CD4-positive, alpha-beta T cell (primary cell): ENCODE measurements at regions not wholly inside any gene's neighbourhood (a gene's known extent, or its start where the extent isn't known, plus 50 kb on each side); places are given as distances from the start of the nearest gene placed in this dataset.

ENCODE experiments used
- ATAC-seq: fragments of 200-7000 bp; cut with Tn5 transposase; one replicate; pipeline ENCODE4 v1.10.0; 2022; ENCODE audit warnings: mild to moderate bottlenecking; ENCODE audit not compliant: poor library complexity
- CTCF ChIA-PET: fragments of 350-600 bp; sonication (Branson Sonifier 250); formaldehyde crosslinking; loops from one replicate; lab custom pipeline; 2021; ENCODE audit warnings: antibody characterized with exemption, inconsistent platforms; lab: Charles Lee
- POLR2A ChIA-PET: fragments of 350-600 bp; sonication (Branson Sonifier 250); formaldehyde crosslinking; loops from one replicate; lab custom pipeline; 2021; ENCODE audit warnings: antibody characterized with exemption, inconsistent platforms; lab: Charles Lee
- DNase-seq, 14 experiments: peaks; one replicate each; pipeline ENCODE4 v3.0.0-alpha.2; 2013 to 2020; ENCODE audit warnings: mixed read lengths in 2 of 14
- H3K27ac ChIP-seq, 2 donors: one replicate each; pipeline versions ENCODE4 v1.5.1 to v1.7.0; 2013; ENCODE audit warnings: low read length in 2 of 2, low read depth in 1 of 2, mild to moderate bottlenecking in 1 of 2
- H3K27me3 ChIP-seq, 2 experiments: 1 replicate in 1 of 2; 2 replicates in 1 of 2; pipeline versions ENCODE4 v1.6.1 to v1.7.0; 2013; ENCODE audit warnings: low read length in 2 of 2, control low read depth in 1 of 2, mild to moderate bottlenecking in 1 of 2, moderate library complexity in 1 of 2; ENCODE audit not compliant: insufficient read depth in 2 of 2, control insufficient read depth in 1 of 2
- H3K36me3 ChIP-seq: one replicate; pipeline ENCODE4 v1.6.1; 2013; ENCODE audit warnings: low read length, control low read depth; ENCODE audit not compliant: insufficient read depth
- H3K4me1 ChIP-seq: one replicate; pipeline ENCODE4 v1.6.1; 2013; ENCODE audit warnings: low read length, control low read depth; ENCODE audit not compliant: insufficient read depth
- H3K4me3 ChIP-seq: one replicate; pipeline ENCODE4 v1.5.1; 2013; ENCODE audit warnings: mild to moderate bottlenecking, low read length, moderate library complexity
- H3K9me3 ChIP-seq, 2 experiments: 1 replicate in 1 of 2; 2 replicates in 1 of 2; pipeline versions ENCODE4 v1.6.1 to v1.7.0; 2013; ENCODE audit warnings: low read length in 2 of 2, mild to moderate bottlenecking in 2 of 2, control low read depth in 1 of 2, moderate library complexity in 1 of 2; ENCODE audit not compliant: control insufficient read depth in 1 of 2, insufficient read depth in 1 of 2
- H3K27ac Mint-ChIP-seq: one replicate; pipeline ENCODE4 v1.8.0; 2020; ENCODE audit warnings: mixed read lengths
- H3K27me3 Mint-ChIP-seq: one replicate; pipeline ENCODE4 v1.8.0; 2021; ENCODE audit warnings: mixed read lengths
- H3K36me3 Mint-ChIP-seq: one replicate; pipeline ENCODE4 v1.8.0; 2021; ENCODE audit warnings: low read depth, mixed read lengths
- H3K4me1 Mint-ChIP-seq: one replicate; pipeline ENCODE4 v1.8.0; 2021; ENCODE audit warnings: low read depth, mixed read lengths
- H3K4me3 Mint-ChIP-seq: one replicate; pipeline ENCODE4 v1.8.0; 2020; ENCODE audit warnings: mild to moderate bottlenecking, mixed read lengths
- H3K9me3 Mint-ChIP-seq: one replicate; pipeline ENCODE4 v1.8.0; 2020; ENCODE audit warnings: mixed read lengths
- intact Hi-C, 2 experiments: fragments of 100-400 bp; cut with DNase I in 1 of 2; cut with micrococcal nuclease in 1 of 2; formaldehyde crosslinking; loops; one replicate each; pipeline versions ENCODE4 v1.15.1 to v1.9.0; 2023 to 2025; cut with DNase I, micrococcal nuclease
- TF ChIP-seq, protein P1 (sequence below): fragments of 200-600 bp; IDR thresholded peaks from one replicate; pipeline ENCODE4 v1.8.0; 2022; ENCODE audit warnings: antibody characterized with exemption, mild to moderate bottlenecking

- ChIA-PET CTCF (no interaction called here), POLR2A (no interaction called here)
- Mint-ChIP-seq H3K27me3 (no peaks in the 10 kb centered on the region), H3K27ac (no peak overlapping the region), H3K36me3 (no peaks in the 10 kb centered on the region), H3K4me3 (no peak overlapping the region), H3K4me1 (no peaks in the 10 kb centered on the region), H3K9me3 (no peaks in the 10 kb centered on the region)
- no peak overlapping the region for H3K4me3 ChIP-seq
- no peaks in the 10 kb centered on the region for H3K9me3 ChIP-seq
- TF ChIP-seq, protein P1, sequence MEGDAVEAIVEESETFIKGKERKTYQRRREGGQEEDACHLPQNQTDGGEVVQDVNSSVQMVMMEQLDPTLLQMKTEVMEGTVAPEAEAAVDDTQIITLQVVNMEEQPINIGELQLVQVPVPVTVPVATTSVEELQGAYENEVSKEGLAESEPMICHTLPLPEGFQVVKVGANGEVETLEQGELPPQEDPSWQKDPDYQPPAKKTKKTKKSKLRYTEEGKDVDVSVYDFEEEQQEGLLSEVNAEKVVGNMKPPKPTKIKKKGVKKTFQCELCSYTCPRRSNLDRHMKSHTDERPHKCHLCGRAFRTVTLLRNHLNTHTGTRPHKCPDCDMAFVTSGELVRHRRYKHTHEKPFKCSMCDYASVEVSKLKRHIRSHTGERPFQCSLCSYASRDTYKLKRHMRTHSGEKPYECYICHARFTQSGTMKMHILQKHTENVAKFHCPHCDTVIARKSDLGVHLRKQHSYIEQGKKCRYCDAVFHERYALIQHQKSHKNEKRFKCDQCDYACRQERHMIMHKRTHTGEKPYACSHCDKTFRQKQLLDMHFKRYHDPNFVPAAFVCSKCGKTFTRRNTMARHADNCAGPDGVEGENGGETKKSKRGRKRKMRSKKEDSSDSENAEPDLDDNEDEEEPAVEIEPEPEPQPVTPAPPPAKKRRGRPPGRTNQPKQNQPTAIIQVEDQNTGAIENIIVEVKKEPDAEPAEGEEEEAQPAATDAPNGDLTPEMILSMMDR = no peak
- ATAC-seq = no peak
- no peaks in the 10 kb centered on the region for H3K4me1 ChIP-seq
- no peak overlapping the region for H3K27ac ChIP-seq
- H3K36me3 ChIP-seq = no peaks in the 10 kb centered on the region
- intact Hi-C loops = no loop called here
- no peaks in the 10 kb centered on the region for H3K27me3 ChIP-seq
- no peak for DNase-seq
Observed at GRCh38 chr3:110855207-110855606, 216.4 kb upstream of the NECTIN3 start.

DNA sequence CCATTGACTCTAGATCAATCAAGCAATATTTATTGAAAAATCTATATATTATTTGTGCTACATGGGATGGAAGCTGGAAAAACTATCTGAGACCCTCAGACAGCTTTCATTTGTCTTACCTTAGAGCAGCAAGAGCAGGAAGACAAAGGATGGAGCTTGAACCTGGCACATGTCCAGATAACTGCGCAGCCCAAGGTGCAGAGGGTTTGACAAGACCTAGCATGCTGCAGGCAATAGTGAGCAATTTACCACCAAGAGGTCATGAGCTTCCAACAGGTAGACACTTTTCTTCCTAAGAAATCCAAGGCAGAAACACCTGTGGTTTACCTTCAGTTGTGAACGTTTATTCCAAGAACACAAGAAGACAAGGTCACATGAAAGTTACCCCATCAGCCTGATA lies 214.7 kb upstream of the NECTIN3 start:
- TF ChIP-seq, protein P1 = no peak
- Histone ChIP-seq H3K9me3 (no peaks in the 10 kb centered on the region), H3K4me1 (no peaks in the 10 kb centered on the region), H3K27ac (no peak overlapping the region), H3K27me3 (no peaks in the 10 kb centered on the region), H3K4me3 (no peak overlapping the region), H3K36me3 (no peaks in the 10 kb centered on the region)
- ATAC-seq (no peak), DNase-seq (no peak)
- POLR2A ChIA-PET = no interaction called here
- Mint-ChIP-seq H3K9me3 (no peaks in the 10 kb centered on the region), H3K36me3 (no peaks in the 10 kb centered on the region), H3K27me3 (no peaks in the 10 kb centered on the region), H3K27ac (no peak overlapping the region), H3K4me3 (no peak overlapping the region), H3K4me1 (no peaks in the 10 kb centered on the region)
- CTCF ChIA-PET = no interaction called here
- intact Hi-C loops = no loop called here

GRCh38 chr3:110858549-110858948 lies 213.1 kb upstream of the NECTIN3 start:
- CTCF ChIA-PET = no interaction called here
- no peaks in the 10 kb centered on the region for H3K27me3 Mint-ChIP-seq
- TF ChIP-seq, protein P1 = no peak
- Histone ChIP-seq H3K36me3 (no peaks in the 10 kb centered on the region), H3K4me1 (no peaks in the 10 kb centered on the region), H3K9me3 (no peaks in the 10 kb centered on the region), H3K27ac (no peak overlapping the region), H3K4me3 (no peak overlapping the region), H3K27me3 (no peaks in the 10 kb centered on the region)
- no peak for DNase-seq
- no peaks in the 10 kb centered on the region for H3K36me3 Mint-ChIP-seq
- no peak for ATAC-seq
- no peak overlapping the region for H3K27ac Mint-ChIP-seq
- H3K4me1 Mint-ChIP-seq = no peaks in the 10 kb centered on the region
- no peaks in the 10 kb centered on the region for H3K9me3 Mint-ChIP-seq
- H3K4me3 Mint-ChIP-seq = no peak overlapping the region
- intact Hi-C loops = no loop called here
- POLR2A ChIA-PET = no interaction called here
